GDM1 (cell line): ENCODE measurements at regions not wholly inside any gene's neighbourhood (a gene's known extent, or its start where the extent isn't known, plus 50 kb on each side); places are given as distances from the start of the nearest gene placed in this dataset.
"Not testable (repeated sequence)": the region's sequence is repeated elsewhere in the genome, so short reads cannot be mapped to it uniquely, and the experiment has no call there.

ENCODE experiments used
- DNase-seq: peaks from one replicate; lab custom pipeline; 2025; lab: John Stamatoyannopoulos, UW

DNA sequence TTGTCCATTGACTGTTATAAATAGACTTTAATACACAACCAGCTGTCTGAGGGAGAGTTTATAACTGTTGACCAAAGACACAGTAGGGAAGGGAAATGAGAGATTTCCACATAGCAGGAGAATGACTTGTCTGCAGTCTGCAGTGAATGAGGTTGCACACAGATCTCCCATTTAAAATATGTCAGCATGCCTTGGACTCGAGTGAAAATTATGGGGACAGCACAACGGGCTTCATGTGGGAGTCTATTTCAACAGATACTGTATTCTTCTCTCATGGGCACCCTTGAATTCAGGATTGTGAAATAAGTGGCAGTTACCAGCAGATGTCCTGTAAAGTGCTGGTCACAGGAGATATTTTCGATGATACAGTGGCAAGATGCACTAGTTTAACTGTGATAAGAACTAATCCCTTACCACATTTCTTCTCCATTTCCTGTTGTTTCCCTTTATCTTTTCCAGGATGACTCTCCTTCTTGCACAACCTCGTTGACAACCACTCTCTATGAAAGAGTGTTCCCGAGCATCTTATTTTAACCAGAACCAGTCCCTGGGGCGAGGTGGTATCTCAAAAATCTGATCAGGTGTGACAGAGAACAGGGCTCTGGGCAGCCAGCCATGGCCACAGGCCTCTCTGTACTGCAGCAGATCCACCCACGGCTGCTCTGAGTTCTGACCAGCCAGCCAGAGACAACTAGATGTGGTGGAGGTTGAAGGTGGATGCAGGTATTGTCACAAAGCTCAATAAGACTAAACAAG, 51.5 kb upstream of the MAP3K1 start:
- no peak for DNase-seq

- DNase-seq: no peak
These were observed 52.2 kb upstream of the MAP3K1 start for GRCh38 chr5:56763182-56763581.

DNA sequence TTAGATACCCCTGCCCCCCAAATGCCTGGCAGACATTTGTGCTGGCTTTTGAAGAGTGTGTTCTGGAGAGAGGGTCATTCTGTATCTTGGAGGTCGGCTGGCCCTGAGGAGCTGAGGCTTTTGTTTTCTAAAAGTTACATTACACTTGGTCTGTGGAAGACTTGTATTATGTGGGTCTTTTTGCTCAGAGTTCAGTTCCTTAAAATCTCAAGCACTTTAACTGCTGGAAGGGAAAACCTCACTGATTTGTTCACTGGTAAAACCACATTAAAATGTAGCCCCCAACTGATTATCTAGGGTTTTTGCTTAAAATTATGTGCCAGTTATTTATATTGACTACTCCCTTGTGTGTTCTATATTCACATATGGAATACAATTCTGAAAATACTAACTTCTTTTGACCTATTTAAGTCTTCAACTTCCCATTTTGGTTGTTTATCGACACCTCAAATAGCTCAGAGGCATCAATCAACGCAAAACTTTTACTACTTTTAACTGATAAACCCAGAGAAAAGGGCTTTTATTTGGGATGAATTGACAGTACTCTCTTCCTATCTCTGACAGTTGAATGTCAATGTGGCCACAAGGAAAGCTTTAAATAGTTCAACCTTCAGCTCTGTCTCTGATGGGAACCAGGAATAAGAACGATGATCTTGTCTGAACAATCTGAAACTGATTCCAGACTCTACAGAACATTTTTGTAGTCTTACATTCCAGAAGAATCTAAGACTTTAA, 54.0 kb upstream of the MAP3K1 start:
- no peak for DNase-seq

DNA sequence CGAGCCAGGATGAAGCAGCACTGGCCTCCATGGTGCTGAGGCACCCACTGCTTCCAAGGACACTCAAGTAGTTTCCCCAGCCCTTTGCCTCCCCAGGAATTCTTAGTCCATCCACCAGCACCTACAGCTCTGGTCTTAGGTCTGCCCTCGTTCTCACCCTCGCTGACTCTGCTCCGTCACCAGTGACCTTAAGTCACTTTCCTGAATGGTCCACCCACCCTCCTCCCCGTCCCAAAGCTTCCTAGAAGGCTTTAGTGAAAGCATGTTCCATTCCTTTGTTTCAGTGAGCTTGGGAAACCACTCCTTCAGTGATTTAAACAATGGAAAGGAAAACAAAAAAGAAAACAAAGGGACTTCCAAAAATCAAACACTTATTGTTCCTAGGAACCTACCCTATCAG, 54.6 kb upstream of the MAP3K1 start:
- DNase-seq: no peak

GRCh38 chr5:56759521-56760216, 55.7 kb upstream of the MAP3K1 start:
- DNase-seq: no peak

- DNase-seq: no peak
These were observed 58.3 kb upstream of the MAP3K1 start for GRCh38 chr5:56757077-56757476.

- no peak for DNase-seq
These were observed 60.3 kb upstream of the MAP3K1 start for GRCh38 chr5:56755036-56755555.

GRCh38 chr5:56753588-56753987, 61.8 kb upstream of the MAP3K1 start:
- DNase-seq: not testable (repeated sequence)

DNA sequence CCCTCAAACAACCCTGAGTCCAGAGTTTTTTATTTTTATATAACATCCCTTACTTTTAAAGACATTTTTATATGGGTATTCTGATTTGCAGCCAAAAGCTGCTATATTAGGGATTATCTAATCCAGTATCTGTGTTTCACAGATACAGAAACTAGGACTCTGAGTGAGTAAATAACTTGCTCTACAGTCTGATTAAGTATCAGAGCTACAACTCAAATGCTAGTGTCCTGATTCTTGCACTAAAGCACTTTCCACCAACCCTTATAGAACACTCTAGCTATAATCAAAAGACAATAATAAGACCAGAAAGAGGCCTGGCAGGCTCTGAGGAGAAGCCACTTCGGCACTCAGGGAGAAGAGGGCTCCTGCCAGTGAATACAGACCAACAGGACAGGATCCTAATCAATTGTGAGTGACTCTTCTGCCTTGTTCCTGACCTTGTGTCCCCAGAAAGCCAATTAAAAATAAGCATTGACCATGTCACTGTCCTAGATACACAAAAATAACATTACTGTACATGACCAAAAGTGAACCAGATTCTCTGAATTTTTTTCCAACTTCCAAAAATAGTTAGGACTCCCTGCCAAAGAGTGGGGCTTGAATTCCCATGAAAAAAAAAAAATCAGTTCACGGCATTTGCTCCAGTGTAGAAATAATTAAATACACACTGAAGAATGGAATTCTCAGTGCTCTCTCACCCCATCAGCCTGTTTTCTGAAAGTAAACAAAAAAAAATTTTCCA, 63.6 kb upstream of the MAP3K1 start:
- DNase-seq: no peak

GRCh38 chr5:56749842-56750241, 65.5 kb upstream of the MAP3K1 start:
- no peak for DNase-seq

DNA sequence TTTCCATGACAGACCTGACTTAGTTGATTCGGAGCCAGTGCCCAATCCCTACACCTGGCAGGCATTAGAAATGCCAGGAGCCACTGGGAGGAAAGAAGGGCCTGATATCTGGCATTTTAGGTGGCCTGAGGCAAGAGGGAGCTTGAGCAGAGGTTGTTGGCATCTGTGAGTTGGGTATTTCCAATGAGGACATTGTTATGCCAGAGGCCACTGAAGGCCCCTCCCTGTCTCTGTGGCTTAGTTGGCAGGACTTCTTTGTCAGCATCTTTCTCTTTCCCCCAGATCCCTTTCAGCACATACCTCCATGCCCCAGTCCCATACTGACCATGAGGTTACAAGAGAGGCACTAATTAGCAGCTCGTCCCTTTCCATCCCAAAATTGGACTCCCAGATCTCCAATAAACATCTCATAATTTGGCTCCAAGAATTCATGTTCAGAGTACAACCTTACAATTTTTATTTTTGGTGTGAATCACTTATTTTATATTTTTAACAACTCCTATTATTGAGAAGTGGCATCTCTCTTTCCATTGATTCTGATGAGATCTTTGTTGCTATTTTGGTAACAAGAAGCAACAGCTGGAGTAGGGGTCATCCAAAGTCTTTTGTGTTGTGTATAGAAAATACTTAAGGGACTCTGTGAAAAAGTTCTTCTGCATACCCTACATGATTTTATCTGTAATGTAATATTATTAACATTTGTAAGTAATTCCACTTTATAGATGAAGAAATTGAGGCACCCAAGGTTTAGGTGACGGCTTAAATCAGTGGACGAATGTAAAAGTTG, 68.6 kb upstream of the MAP3K1 start:
- no peak for DNase-seq

- no peak for DNase-seq
These were observed 69.5 kb upstream of the MAP3K1 start for GRCh38 chr5:56745864-56746263.

- DNase-seq: no peak
These were observed 74.5 kb upstream of the MAP3K1 start for GRCh38 chr5:56740868-56741267.

GRCh38 chr5:56739990-56740389, 75.4 kb upstream of the MAP3K1 start:
- DNase-seq: no peak

- DNase-seq: no peak
These were observed 77.3 kb upstream of the MAP3K1 start for GRCh38 chr5:56737951-56738606.

GRCh38 chr5:56737002-56737621, 78.2 kb upstream of the MAP3K1 start:
- peak; percentile 64 for DNase-seq

GRCh38 chr5:56735849-56736641, 79.3 kb upstream of the MAP3K1 start:
- DNase-seq: peak; percentile 52

DNA sequence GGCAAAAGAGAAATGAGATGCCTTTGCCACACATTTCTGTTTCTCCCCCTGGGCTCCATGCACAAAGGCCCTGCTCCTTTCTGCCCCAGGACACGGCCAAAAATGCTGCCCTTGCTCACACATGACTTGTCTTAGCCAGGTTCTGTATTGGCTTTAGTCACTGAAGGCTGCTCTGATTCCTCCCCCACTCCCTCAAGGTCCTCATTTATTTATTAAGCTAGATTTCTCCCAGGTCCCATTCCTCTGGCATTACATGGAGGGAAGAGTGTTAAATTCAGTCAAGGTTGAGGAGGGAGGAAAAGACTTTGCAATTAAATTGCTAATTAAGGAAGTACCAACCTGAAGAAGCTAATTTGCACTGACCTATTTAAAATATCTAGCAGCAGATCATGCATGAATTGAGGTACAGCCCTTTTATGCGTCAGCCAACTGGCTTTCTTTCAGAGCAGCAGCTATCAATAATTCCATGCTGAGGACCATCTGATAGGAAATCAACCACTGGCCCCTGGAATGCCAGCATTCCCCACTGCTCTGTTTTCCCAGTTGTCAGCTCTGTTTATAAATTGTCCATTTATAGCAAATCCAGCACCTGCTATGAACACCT, 81.2 kb upstream of the MAP3K1 start:
- no peak for DNase-seq

GRCh38 chr5:56733580-56733979, 81.8 kb upstream of the MAP3K1 start:
- DNase-seq: no peak
